Small intestine (tissue), 7 donors: ENCODE measurements at regions not wholly inside any gene's neighbourhood (a gene's known extent, or its start where the extent isn't known, plus 50 kb on each side); places are given as distances from the start of the nearest gene placed in this dataset.
A peak's percentile ranks its signal among the peaks of the same experiment; 100 is the strongest.

Experiments used
- DNase-seq, 2 donors: peaks; one replicate each; pipeline versions ENCODE4 v3.0.0 to v3.0.0-alpha.2; 2013
- FAIRE-seq: peaks from 2 replicates; lab custom pipeline; 2012; peaks lifted over from hg19 to GRCh38; lab: Jason Lieb, UNC
- H3K27ac ChIP-seq, 3 donors: one replicate each; pipeline ENCODE4 v1.5.1; 2013; ENCODE audit warnings: low read length in 2 of 3, mild to moderate bottlenecking in 2 of 3, control low read depth in 1 of 3, inconsistent platforms in 1 of 3, low read depth in 1 of 3, moderate library complexity in 1 of 3
- H3K27me3 ChIP-seq, 3 donors: one replicate each; pipeline ENCODE4 v1.6.1; 2013; ENCODE audit warnings: low read length in 3 of 3, inconsistent platforms in 1 of 3; ENCODE audit not compliant: control insufficient read depth in 3 of 3, insufficient read depth in 3 of 3
- H3K36me3 ChIP-seq, 3 donors: one replicate each; pipeline ENCODE4 v1.6.1; 2013; ENCODE audit warnings: low read length in 3 of 3, inconsistent platforms in 1 of 3, low read depth in 1 of 3, mild to moderate bottlenecking in 1 of 3, moderate library complexity in 1 of 3; ENCODE audit not compliant: control insufficient read depth in 3 of 3, insufficient read depth in 2 of 3
- H3K4me1 ChIP-seq, 3 donors: one replicate each; pipeline ENCODE4 v1.6.1; 2013; ENCODE audit warnings: low read length in 2 of 3, inconsistent platforms in 1 of 3, low read depth in 1 of 3, mild to moderate bottlenecking in 1 of 3, moderate library complexity in 1 of 3; ENCODE audit not compliant: control insufficient read depth in 3 of 3, insufficient read depth in 2 of 3
- H3K4me3 ChIP-seq, 3 donors: one replicate each; pipeline ENCODE4 v1.5.1; 2013; ENCODE audit warnings: low read length in 3 of 3, control low read depth in 1 of 3, inconsistent platforms in 1 of 3, low read depth in 1 of 3, mild to moderate bottlenecking in 1 of 3, moderate library complexity in 1 of 3
- H3K9me3 ChIP-seq, 2 donors: one replicate each; pipeline ENCODE4 v1.6.1; 2013; ENCODE audit warnings: low read depth in 1 of 2, low read length in 1 of 2; ENCODE audit not compliant: control insufficient read depth in 2 of 2, insufficient read depth in 1 of 2
- WGBS, 3 donors: extraction: QIAGEN DNeasy Blood & Tissue Kit; methylation state at CpG; one replicate each; pipeline ENCODE4 v1.1.7; 2013; 5-methylcytosine and 5-hydroxymethylcytosine counted together
- donor health status: healthy with polysubstance abuse.
- donor health status: control.
- donor health status: control.
- donor health status: Bipolar disorder and iron deficiency.
- donor health status: healthy.

DNA sequence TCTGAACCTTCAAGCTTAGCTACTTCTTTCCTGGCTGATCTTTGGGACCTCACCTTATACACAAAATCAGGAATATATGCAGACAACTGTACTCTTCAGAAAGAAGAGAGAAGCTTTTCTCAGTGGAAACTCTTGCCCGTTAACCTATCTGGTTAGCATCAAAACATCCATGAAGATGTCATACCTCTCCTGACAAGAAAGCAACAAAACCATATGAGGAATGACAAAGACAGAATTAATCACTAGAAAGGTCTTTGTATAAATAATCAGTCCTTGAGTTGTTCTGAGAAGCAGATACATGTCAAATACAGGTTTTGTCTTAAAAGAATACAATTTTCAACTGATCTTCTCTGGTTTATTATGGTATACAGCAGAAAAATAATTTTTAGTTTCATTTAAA lies 130.8 kb downstream of the FAT4 start:
- FAIRE-seq (no peak), DNase-seq (no peak)
- Histone ChIP-seq H3K9me3 (no peaks in the 10 kb centered on the region), H3K4me3 (no peak overlapping the region), H3K36me3 (no peaks in the 10 kb centered on the region), H3K4me1 (no peaks in the 10 kb centered on the region), H3K27me3 (no peaks in the 10 kb centered on the region), H3K27ac (no peak overlapping the region)
- WGBS, 3 donors, result 75 to 86% (median 84%) methylated on average over 1 of the region's 1 CpG

DNA sequence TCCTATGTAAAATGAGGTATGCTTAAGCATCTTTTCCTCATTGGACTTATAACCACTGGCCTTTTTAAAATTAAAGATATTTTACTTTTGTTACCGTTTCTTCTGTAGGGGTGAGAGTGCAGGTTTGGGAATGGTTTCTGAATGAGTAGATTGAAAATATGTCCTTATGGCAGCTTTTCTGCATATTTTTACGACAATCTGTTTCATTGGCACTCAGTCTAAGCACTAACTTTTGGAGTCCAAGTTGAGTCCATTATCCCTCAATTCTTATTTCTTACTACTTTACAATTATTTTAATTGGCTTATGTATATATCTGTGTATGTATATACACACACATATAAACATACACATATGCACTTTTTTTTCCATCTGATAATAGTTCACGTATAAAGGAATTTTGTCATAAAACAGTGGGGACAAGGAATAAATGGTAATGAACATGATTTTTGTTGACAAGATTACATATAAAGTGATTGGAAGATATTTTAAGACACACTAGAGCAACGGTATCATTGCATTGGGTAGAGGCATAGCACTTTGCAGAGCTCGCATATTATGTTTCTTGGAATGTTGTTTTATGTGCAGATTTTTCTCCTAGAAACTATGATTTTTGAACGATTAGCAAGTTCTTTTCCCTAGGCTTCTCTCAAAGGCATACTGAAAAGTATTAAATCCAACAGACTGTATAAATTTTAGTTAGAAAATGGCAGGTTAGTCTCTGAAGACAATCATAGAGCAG lies 133.0 kb downstream of the FAT4 start:
- Histone ChIP-seq H3K36me3 (no peaks in the 10 kb centered on the region), H3K27ac (no peak overlapping the region), H3K4me1 (no peaks in the 10 kb centered on the region), H3K9me3 (no peaks in the 10 kb centered on the region), H3K27me3 (no peaks in the 10 kb centered on the region), H3K4me3 (no peak overlapping the region)
- FAIRE-seq (no peak), DNase-seq (no peak)
- 71 to 74% (median 72%) methylated on average over 6 of the region's 6 CpGs for WGBS, 3 donors

DNA sequence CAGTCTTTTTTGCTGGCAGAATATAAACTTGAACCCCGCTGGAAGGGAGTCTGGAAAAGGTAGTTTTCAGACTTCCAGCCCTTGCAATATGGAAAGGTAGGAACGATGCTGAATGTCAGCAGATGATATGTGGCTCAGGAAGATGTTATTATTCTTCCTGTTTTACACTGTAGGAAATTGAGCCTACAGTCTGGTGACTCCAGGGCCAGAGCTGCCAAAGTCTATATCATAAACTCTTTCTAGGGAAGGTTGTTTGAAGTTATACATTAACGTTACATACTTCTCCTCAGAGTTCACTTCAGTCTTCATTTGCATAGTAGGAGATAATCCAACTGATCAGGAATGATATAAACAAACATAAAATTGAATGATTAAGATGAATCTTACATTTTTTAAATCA lies 141.3 kb downstream of the FAT4 start:
- Histone ChIP-seq H3K27me3 (no peaks in the 10 kb centered on the region), H3K36me3 (no peaks in the 10 kb centered on the region), H3K27ac (no peak overlapping the region), H3K4me3 (no peak overlapping the region), H3K9me3 (no peaks in the 10 kb centered on the region), H3K4me1 (peaks cover 0 to 4% (median 0%) of the 10 kb centered on the region in 3 donors)
- FAIRE-seq (no peak), DNase-seq (peak in 1 of 2 donors; percentile 64)
- 26 to 45% (median 39%) methylated on average over 3 of the region's 3 CpGs for WGBS, 3 donors

- Histone ChIP-seq H3K4me1 (peaks cover 0 to 4% (median 0%) of the 10 kb centered on the region in 3 donors), H3K27me3 (no peaks in the 10 kb centered on the region), H3K4me3 (no peak overlapping the region), H3K36me3 (no peaks in the 10 kb centered on the region), H3K27ac (no peak overlapping the region), H3K9me3 (no peaks in the 10 kb centered on the region)
- WGBS, 3 donors, result 26 to 61% (median 28%) methylated on average over 1 of the region's 1 CpG
- FAIRE-seq, result no peak
- DNase-seq, result no peak
Measured at GRCh38 chr4:125459531-125459930, 144.8 kb downstream of the FAT4 start.

DNA sequence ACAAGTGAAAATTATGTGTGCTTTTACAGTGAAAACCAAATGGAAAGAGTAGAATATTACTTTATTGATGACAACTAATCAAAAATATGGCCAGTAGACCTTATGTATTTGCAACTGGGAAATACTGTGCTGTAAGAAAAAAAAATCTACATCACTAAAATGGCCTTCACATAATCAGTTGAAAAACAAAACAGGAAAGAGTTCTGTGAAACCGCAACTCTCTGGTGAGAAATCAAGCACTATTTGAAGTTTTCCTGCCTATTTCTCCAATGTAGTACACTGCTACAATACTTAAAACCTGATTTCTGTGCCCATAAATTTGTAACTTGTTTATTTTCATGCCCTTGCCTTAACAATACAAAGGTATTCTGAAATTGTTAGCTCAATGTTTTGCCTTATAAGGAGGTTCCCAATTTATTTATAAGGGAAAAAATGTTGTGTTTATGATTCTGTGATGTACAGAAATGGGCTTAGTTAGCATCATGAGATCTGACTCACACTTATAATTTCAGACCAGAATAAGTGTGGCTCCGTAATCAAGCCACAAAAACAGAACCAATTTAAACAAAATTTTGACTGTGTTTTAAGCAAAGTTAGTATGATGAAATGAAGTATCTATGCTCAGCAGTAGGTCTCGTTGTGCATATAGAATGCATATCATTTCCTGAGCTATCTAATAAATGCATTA lies 147.1 kb downstream of the FAT4 start:
- WGBS, 3 donors, result 64 to 78% (median 67%) methylated on average over 3 of the region's 3 CpGs
- no peaks in the 10 kb centered on the region for H3K9me3 ChIP-seq
- H3K27ac ChIP-seq, result no peak overlapping the region
- no peak for FAIRE-seq
- H3K36me3 ChIP-seq, result no peaks in the 10 kb centered on the region
- no peaks in the 10 kb centered on the region for H3K27me3 ChIP-seq
- no peak overlapping the region for H3K4me3 ChIP-seq
- DNase-seq, result no peak
- no peaks in the 10 kb centered on the region for H3K4me1 ChIP-seq

DNA sequence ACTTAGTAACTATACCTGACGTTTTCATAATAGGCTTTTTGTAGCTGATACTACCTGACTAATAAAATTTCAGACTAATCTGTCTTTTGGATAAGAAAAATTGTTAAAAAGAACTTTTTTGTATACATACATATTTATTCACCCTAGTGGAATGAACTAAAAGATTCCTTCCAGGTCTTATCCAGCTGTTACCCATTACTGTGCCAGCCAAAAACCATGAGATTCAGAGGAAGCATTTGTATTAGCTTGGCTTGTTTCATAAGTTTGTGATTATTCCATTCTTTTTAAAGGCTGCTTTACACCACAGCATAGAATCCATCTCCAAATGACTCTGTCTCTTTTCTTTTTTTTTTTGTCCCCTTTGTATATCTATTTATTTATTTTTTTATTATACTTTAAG lies 149.4 kb downstream of the FAT4 start:
- 58 to 77% (median 67%) methylated on average over 1 of the region's 1 CpG for WGBS, 3 donors
- FAIRE-seq (no peak), DNase-seq (no peak)
- Histone ChIP-seq H3K4me3 (no peak overlapping the region), H3K9me3 (no peaks in the 10 kb centered on the region), H3K27ac (no peak overlapping the region), H3K4me1 (no peaks in the 10 kb centered on the region), H3K36me3 (no peaks in the 10 kb centered on the region), H3K27me3 (no peaks in the 10 kb centered on the region)

- WGBS, 3 donors, result 52 to 71% (median 57%) methylated on average over 9 of the region's 9 CpGs
- Histone ChIP-seq H3K27me3 (no peaks in the 10 kb centered on the region), H3K4me1 (no peaks in the 10 kb centered on the region), H3K36me3 (no peaks in the 10 kb centered on the region), H3K27ac (no peak overlapping the region), H3K4me3 (no peak overlapping the region), H3K9me3 (no peaks in the 10 kb centered on the region)
- FAIRE-seq (no peak), DNase-seq (peak; percentile 0 to 2)
Measured at GRCh38 chr4:125481334-125482045, 166.7 kb downstream of the FAT4 start.

GRCh38 chr4:125482822-125483221 lies 168.1 kb downstream of the FAT4 start:
- H3K36me3 ChIP-seq, result no peaks in the 10 kb centered on the region
- no peaks in the 10 kb centered on the region for H3K27me3 ChIP-seq
- DNase-seq (no peak), FAIRE-seq (no peak)
- H3K9me3 ChIP-seq, result no peaks in the 10 kb centered on the region
- H3K27ac ChIP-seq, result no peak overlapping the region
- 65 to 94% (median 68%) methylated on average over 3 of the region's 3 CpGs for WGBS, 3 donors
- no peaks in the 10 kb centered on the region for H3K4me1 ChIP-seq
- H3K4me3 ChIP-seq, result no peak overlapping the region
